Endometrium (tissue), 2 donors: ENCODE measurements at regions not wholly inside any gene's neighbourhood (a gene's known extent, or its start where the extent isn't known, plus 50 kb on each side); places are given as distances from the start of the nearest gene placed in this dataset.

Experiments
- FAIRE-seq: peaks from 2 replicates; lab custom pipeline; 2012; peaks lifted over from hg19 to GRCh38; lab: Jason Lieb, UNC
- donor health status: control.
- donor health status: control.

DNA sequence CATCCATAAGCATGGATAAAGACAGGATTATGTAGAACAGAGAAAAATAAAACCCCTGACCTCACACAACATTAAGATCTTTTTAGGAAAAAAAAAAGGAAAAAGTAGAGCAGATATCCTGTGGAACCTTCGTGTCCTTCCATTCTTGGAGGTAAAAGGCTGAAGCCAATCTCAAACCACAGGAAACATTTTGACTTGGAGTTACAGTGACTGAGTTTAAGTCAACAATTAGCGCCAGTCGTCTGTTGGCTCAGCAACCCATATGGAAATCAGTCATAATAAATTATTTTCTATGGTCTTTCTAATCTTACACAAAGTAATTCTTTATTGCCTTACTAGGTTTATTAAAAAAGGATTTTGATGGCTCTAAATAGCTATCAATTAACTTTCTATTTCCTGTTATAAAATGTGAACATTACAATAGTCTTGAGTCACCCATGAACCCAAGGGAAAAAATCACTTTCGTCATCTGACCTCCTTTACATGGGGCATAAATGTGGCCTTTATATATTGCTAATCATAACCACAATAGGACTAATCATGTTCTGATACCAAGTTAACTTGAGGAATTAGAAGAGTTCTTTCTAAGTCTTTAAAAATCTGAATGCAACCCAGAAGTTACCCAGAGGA is 592.9 kb downstream of the TFAP2B start:
- FAIRE-seq, result no peak

DNA sequence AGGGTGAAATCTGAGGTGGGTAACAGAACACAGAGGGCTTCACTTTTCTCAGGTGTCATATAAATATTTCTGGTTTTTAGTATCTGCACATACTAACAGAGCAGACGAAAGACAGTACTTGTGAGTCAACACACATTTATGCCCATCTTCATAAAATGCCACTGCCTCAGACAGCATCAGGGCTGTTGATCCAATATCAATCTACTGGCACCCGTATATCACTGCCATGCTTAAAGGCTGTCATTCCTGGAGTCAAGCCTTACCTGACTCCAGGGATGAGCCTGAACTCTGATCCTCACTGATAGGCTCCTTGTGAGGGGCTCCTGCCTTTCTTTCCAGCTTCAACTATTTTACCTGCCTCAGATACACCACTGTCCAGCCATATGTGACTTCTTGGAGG is 595.7 kb downstream of the TFAP2B start:
- no peak for FAIRE-seq

- no peak for FAIRE-seq
Observed at GRCh38 chr6:51415501-51415900, 596.8 kb downstream of the TFAP2B start.

DNA sequence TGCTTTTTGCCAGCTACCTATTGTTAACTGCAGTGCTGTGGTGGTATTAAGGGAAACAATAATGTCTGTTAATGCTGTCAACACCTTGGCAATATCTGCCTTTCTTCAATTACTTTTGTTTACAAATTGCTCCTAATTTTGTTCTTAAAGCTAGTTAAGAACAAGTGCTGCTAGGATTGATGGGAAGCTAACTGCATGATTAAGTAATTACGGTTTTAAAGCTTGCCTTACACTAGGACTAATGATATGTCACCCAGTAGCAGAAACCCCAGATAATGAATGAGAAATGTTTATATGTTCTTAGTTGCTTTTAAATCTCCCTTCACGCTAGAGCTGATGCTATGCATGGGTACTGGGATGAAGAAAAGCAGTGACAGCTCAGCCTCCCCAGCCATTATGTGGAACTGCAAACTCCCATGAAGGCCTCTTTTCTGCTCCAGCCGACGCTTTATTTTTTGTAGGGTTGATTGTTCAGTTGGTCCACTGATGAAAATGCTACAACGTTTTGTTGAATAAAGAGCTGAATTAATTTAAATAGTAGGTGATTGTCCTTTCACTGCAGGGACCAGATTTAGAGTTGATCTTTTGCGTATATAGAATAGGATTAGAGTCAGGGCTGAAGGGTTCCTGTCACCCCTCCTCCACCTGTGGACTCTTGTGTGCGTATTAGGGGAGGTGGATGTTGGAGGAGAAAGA is 610.5 kb downstream of the TFAP2B start:
- no peak for FAIRE-seq

GRCh38 chr6:51430589-51430988 is 611.9 kb downstream of the TFAP2B start:
- no peak for FAIRE-seq

GRCh38 chr6:51432481-51432880 is 613.8 kb downstream of the TFAP2B start:
- FAIRE-seq, result no peak

GRCh38 chr6:51450248-51450957 is 631.7 kb downstream of the TFAP2B start:
- FAIRE-seq, result no peak

DNA sequence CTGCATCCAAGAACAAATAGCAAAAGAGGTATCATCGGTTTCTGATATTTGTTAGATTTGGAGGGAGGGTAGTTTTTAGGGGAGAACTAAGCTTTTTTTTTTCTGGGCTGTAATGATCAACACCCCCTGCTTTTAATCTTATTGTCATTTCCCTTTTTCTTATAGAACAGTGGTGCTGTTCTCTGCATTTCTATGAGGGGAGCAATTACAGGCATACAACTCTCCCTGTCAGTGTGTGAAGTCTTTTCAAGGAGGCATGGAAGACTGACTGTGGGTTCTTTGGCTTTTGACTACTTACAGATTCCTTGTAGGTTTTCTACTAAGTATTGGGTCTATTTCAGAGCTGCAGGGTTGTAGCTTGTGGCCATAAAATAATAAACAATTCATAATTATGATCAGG is 632.3 kb downstream of the TFAP2B start:
- no peak for FAIRE-seq

GRCh38 chr6:51456282-51456681 is 631.1 kb downstream of the PKHD1 start:
- FAIRE-seq, result no peak

- FAIRE-seq, result no peak
Observed at GRCh38 chr6:51459958-51460357, 627.5 kb downstream of the PKHD1 start.

DNA sequence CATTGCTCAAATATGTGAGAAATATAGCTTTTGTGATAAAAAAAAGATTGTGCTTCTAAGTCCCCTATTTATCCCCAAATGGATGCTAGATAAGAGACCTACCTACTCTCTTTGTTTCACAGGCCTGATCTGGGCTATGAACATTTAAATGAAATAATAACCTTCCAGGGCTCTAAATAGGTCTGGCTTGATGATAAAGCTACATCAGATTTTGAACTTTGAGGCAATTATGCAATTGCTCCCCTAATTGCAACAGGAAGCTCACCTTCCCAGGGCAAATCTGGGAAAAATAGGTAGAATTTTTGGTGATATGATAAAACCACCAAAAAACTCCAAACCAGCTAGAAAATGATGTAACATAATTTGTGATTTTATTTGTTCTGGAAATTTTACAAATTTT is 624.5 kb downstream of the PKHD1 start:
- FAIRE-seq, result no peak

GRCh38 chr6:51463321-51463720 is 624.1 kb downstream of the PKHD1 start:
- no peak for FAIRE-seq

DNA sequence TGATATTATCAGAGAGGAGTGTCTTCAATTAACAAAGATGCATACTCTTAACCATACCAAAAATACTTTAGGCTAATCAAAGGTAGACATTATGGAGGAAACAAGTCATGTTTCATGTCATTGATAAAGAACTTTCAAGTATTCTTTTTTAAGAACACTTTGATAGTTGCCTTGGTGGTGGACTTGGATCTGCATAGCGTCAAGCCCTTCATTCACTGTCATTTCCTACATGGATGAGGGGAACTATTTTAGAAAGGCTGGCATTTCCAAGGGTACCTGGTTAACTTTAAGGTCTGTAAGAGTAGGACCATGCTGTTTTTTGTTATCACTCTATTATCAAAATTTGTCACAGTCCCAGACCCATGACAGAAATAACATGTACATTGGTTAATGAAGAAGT is 622.5 kb downstream of the PKHD1 start:
- no peak for FAIRE-seq

DNA sequence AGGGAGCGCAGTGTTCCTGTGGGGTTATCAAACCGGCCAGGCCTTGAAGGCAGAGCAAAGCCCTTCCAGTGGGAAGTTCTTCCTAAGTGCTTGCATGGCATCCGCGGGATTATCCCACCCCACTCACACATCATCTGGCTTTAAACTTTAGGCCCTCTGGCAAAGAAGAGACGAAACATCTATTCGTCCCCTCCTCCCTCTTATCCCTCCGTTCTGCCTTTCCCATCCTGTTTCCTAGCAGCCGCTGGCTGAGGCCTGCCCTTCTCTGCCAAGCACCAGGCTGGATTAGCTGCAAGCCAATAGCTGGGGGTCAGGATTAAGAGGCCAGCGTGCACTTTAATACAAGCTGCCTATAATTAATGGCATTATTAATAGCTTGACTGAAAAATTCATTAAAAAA is 621.0 kb downstream of the PKHD1 start:
- FAIRE-seq, result no peak

DNA sequence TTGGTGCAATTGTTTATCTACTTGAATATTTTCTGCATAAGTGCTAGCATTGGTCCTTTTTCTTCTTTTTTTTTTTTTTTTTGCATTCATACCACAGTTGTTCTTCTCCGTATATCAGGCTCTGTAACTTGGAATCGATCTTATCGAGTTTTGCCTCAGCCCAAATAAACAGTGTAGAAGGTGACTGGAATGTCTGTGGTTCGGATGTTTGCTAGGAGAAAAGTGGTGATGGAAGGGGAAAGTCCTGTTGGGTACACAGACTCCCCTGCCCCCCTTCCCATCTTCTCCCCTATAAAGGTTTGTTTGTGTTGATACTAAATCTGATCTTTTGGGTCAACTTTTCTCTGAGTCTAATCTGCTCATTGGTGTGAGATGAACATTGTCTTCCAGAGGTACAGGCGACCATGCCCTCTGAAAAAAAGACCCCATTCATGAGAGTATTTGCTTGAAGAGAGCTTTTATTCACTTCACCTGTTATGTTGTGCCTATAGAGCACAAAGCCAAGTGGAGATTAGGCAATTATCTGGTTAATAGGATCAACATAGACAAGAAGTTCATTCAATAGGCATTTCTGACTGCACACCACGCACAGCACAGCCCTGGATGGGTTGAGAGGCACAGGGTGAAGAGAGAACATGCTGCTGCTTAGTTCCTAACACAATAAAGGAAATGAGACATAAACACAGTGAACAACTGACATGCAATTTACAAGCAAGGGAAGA is 620.0 kb downstream of the PKHD1 start:
- FAIRE-seq, result no peak

DNA sequence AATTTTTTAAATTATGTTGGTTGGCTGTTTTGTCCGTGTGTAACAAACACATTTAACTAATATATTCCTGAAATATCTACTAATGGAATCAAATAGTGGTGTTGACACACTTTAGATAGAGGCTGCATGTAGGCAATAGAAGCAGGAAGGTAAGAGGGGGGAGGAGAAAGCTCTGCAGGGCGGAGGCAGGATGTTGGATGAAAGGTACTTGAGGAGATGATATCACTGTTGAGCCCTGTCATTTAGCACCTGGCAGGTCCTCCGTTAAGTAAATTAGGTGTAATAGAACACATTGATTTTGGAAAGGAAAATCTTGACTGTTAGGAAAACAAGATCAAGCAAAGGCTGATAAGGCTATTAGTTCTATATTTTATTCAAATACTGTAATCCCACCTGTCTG is 618.7 kb downstream of the PKHD1 start:
- FAIRE-seq, result no peak

DNA sequence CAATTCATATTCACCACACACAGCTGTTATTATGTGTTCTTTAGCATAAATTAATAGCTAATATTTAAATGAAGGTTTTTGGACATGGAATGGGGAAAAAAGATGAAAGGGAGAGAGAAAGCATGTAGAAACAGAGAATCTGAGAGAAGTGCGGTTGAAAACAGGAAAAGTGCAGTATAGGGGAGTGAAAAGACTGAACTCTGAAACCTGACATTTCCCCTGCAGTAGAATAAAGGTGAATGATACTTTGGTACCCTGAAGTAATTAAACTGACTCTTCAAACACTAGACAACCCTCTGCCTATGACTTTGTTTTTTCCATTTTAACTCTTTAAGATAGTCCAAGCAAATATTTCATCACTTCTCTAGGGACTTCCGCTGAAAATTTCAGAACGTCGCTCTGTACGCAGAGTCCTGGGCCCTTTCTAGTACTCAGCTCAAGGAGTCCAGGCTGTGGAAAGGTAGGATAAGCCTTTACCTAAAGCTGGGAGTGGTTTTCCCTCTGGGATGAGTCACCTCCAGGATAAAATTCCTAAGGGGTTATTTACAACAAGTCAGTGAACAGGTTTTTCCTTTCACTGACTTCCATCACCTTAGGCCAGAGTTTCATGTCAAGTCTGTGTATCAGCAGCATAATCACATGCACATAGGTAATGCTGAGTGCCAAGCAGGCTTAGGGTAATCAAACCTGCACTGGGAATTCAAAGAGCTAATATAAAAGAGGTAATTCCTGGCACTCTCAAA is 614.5 kb downstream of the PKHD1 start:
- FAIRE-seq, result no peak

- FAIRE-seq, result no peak
Observed at GRCh38 chr6:51474022-51474975, 613.1 kb downstream of the PKHD1 start.

DNA sequence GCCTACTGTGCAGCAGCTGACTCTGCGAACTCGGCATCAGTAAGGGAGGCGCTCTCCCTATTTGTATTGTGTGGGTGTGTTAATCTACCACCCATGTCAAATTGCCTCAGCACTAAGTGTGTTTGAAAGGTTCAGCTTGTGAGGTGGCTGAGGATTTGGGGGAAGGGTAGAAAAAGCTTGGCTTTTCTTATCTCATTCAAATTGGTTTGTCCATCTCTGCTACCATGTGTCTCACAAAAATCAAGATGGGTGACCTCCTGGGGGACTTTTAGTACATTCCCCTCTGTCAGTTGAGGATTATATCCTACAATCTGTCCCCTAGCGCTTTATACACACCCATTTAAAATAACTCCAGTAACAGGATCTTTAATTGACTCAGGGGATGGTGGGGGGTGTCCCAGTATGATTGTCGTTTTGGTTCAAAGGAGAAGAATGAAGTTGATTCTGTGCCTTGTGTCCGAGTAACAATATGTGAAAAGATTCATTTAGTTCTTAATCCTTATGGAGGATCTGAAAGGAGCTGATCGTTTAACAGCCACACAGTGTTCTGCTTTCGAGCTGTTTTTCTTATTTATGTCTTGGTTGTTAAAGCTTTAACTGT is 609.6 kb downstream of the PKHD1 start:
- FAIRE-seq, result no peak

DNA sequence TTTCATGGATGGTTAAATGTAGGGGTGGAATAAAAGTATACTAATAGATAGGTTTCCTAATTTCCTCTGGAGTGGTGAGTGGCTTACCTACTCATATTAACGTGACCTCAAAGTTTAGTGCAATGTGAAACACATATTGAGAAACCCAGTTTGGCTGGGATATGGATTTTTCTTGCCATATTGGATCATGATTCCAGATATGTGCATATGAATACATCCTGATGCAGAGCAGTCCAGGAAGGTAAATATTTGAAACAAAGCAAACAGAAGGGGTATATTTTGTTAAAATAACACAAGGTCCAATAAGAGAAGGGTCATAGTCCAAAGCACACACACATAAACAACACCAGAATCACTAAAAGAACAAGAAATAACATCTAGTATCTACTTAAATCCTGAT is 608.1 kb downstream of the PKHD1 start:
- no peak for FAIRE-seq

DNA sequence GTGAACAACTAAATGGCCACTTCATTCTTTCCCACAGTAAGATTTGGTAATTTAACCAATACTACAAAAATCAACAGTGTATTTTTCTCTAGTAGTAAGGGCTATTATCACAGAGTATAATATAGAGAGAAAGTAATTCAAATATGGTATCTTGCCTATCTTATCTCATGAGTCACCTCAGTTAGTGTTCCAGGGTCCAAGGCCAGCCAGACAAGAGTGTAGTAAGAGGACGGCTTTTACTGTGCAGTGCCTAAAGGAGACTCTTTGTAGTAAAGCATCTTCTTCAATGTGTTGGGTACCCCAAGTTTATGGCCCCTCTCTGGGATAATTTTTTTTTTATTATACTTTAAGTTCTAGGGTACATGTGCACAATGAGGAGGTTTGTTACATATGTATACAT is 607.4 kb downstream of the PKHD1 start:
- FAIRE-seq, result no peak
